ENCODE measurements at regions not wholly inside any gene's neighbourhood (a gene's known extent, or its start where the extent isn't known, plus 50 kb on each side); places are given as distances from the start of the nearest gene placed in this dataset.

- H3K4me3 ChIP-seq (ENCODE audit: low read depth in 1 of 2, low read length in 2 of 2) = no peak overlapping the region
- no peak overlapping the region for H3K9ac ChIP-seq (ENCODE audit: low read length)
- no peaks in the 10 kb centered on the region for H3K9me3 ChIP-seq (ENCODE audit: low read length)
- no peaks in the 10 kb centered on the region for H3K4me1 ChIP-seq (ENCODE audit: insufficient read depth, low read length)
- no peaks in the 10 kb centered on the region for H3K27me3 ChIP-seq (ENCODE audit: control insufficient read depth in 1 of 2, insufficient read depth in 2 of 2, low read length in 2 of 2)
- no peaks in the 10 kb centered on the region for H3K36me3 ChIP-seq (ENCODE audit: insufficient read depth, low read length)
- H3K27ac ChIP-seq (ENCODE audit: low read depth, low read length) = no peak overlapping the region
Observed at GRCh38 chr9:80400624-80401230, 829.0 kb downstream of the TLE4 start.

GRCh38 chr9:80399606-80400005 is 827.8 kb downstream of the TLE4 start:
- Histone ChIP-seq H3K4me3 (ENCODE audit: low read depth in 1 of 2, low read length in 2 of 2) (no peak overlapping the region), H3K27ac (ENCODE audit: low read depth, low read length) (no peak overlapping the region), H3K4me1 (ENCODE audit: insufficient read depth, low read length) (no peaks in the 10 kb centered on the region), H3K27me3 (ENCODE audit: control insufficient read depth in 1 of 2, insufficient read depth in 2 of 2, low read length in 2 of 2) (no peaks in the 10 kb centered on the region), H3K9ac (ENCODE audit: low read length) (no peak overlapping the region), H3K36me3 (ENCODE audit: insufficient read depth, low read length) (no peaks in the 10 kb centered on the region), H3K9me3 (ENCODE audit: low read length) (no peaks in the 10 kb centered on the region)

- Histone ChIP-seq H3K9ac (ENCODE audit: low read length) (no peak overlapping the region), H3K27me3 (ENCODE audit: control insufficient read depth in 1 of 2, insufficient read depth in 2 of 2, low read length in 2 of 2) (no peaks in the 10 kb centered on the region), H3K4me1 (ENCODE audit: insufficient read depth, low read length) (no peaks in the 10 kb centered on the region), H3K27ac (ENCODE audit: low read depth, low read length) (no peak overlapping the region), H3K4me3 (ENCODE audit: low read depth in 1 of 2, low read length in 2 of 2) (no peak overlapping the region), H3K36me3 (ENCODE audit: insufficient read depth, low read length) (no peaks in the 10 kb centered on the region), H3K9me3 (ENCODE audit: low read length) (no peaks in the 10 kb centered on the region)
Observed at GRCh38 chr9:80387828-80388227, 816.1 kb downstream of the TLE4 start.

GRCh38 chr9:80385246-80385645 is 813.5 kb downstream of the TLE4 start:
- Histone ChIP-seq H3K27me3 (ENCODE audit: control insufficient read depth in 1 of 2, insufficient read depth in 2 of 2, low read length in 2 of 2) (no peaks in the 10 kb centered on the region), H3K4me3 (ENCODE audit: low read depth in 1 of 2, low read length in 2 of 2) (no peak overlapping the region), H3K9me3 (ENCODE audit: low read length) (no peaks in the 10 kb centered on the region), H3K9ac (ENCODE audit: low read length) (no peak overlapping the region), H3K4me1 (ENCODE audit: insufficient read depth, low read length) (peaks cover 8% of the 10 kb centered on the region), H3K36me3 (ENCODE audit: insufficient read depth, low read length) (no peaks in the 10 kb centered on the region), H3K27ac (ENCODE audit: low read depth, low read length) (no peak overlapping the region)

- Histone ChIP-seq H3K27me3 (ENCODE audit: control insufficient read depth in 1 of 2, insufficient read depth in 2 of 2, low read length in 2 of 2) (no peaks in the 10 kb centered on the region), H3K9ac (ENCODE audit: low read length) (no peak overlapping the region), H3K9me3 (ENCODE audit: low read length) (no peaks in the 10 kb centered on the region)
Observed at GRCh38 chr9:80383331-80383730, 811.6 kb downstream of the TLE4 start.

GRCh38 chr9:80382211-80382891 is 810.6 kb downstream of the TLE4 start:
- Histone ChIP-seq H3K36me3 (ENCODE audit: insufficient read depth, low read length) (no peaks in the 10 kb centered on the region), H3K9me3 (ENCODE audit: low read length) (no peaks in the 10 kb centered on the region), H3K4me1 (ENCODE audit: insufficient read depth, low read length) (peaks cover 10% of the 10 kb centered on the region), H3K27ac (ENCODE audit: low read depth, low read length) (no peak overlapping the region), H3K27me3 (ENCODE audit: control insufficient read depth in 1 of 2, insufficient read depth in 2 of 2, low read length in 2 of 2) (no peaks in the 10 kb centered on the region), H3K9ac (ENCODE audit: low read length) (no peak overlapping the region), H3K4me3 (ENCODE audit: low read depth in 1 of 2, low read length in 2 of 2) (no peak overlapping the region)

More at GRCh38 chr9:80383331-80383730, 811.6 kb downstream of the TLE4 start:
- Histone ChIP-seq H3K4me1 (ENCODE audit: insufficient read depth, low read length) (peaks cover 8% of the 10 kb centered on the region), H3K27ac (ENCODE audit: low read depth, low read length) (no peak overlapping the region), H3K36me3 (ENCODE audit: insufficient read depth, low read length) (no peaks in the 10 kb centered on the region), H3K4me3 (ENCODE audit: low read depth in 1 of 2, low read length in 2 of 2) (no peak overlapping the region)

- Histone ChIP-seq H3K9ac (ENCODE audit: low read length) (no peak overlapping the region), H3K27ac (ENCODE audit: low read depth, low read length) (no peak overlapping the region), H3K4me1 (ENCODE audit: insufficient read depth, low read length) (peaks cover 21% of the 10 kb centered on the region), H3K4me3 (ENCODE audit: low read depth in 1 of 2, low read length in 2 of 2) (no peak overlapping the region), H3K9me3 (ENCODE audit: low read length) (no peaks in the 10 kb centered on the region), H3K36me3 (ENCODE audit: insufficient read depth, low read length) (no peaks in the 10 kb centered on the region), H3K27me3 (ENCODE audit: control insufficient read depth in 1 of 2, insufficient read depth in 2 of 2, low read length in 2 of 2) (no peaks in the 10 kb centered on the region)
Observed at GRCh38 chr9:80380301-80380700, 808.5 kb downstream of the TLE4 start.

GRCh38 chr9:80378669-80379293 is 807.0 kb downstream of the TLE4 start:
- Histone ChIP-seq H3K4me3 (ENCODE audit: low read depth in 1 of 2, low read length in 2 of 2) (no peak overlapping the region), H3K27me3 (ENCODE audit: control insufficient read depth in 1 of 2, insufficient read depth in 2 of 2, low read length in 2 of 2) (no peaks in the 10 kb centered on the region), H3K36me3 (ENCODE audit: insufficient read depth, low read length) (no peaks in the 10 kb centered on the region), H3K9ac (ENCODE audit: low read length) (no peak overlapping the region), H3K4me1 (ENCODE audit: insufficient read depth, low read length) (peaks cover 21% of the 10 kb centered on the region), H3K27ac (ENCODE audit: low read depth, low read length) (no peak overlapping the region), H3K9me3 (ENCODE audit: low read length) (no peaks in the 10 kb centered on the region)

- H3K27me3 ChIP-seq (ENCODE audit: control insufficient read depth in 1 of 2, insufficient read depth in 2 of 2, low read length in 2 of 2) = no peaks in the 10 kb centered on the region
- no peaks in the 10 kb centered on the region for H3K36me3 ChIP-seq (ENCODE audit: insufficient read depth, low read length)
- H3K9ac ChIP-seq (ENCODE audit: low read length) = no peak overlapping the region
- H3K27ac ChIP-seq (ENCODE audit: low read depth, low read length) = no peak overlapping the region
- no peak overlapping the region for H3K4me3 ChIP-seq (ENCODE audit: low read depth in 1 of 2, low read length in 2 of 2)
- H3K9me3 ChIP-seq (ENCODE audit: low read length) = no peaks in the 10 kb centered on the region
- H3K4me1 ChIP-seq (ENCODE audit: insufficient read depth, low read length) = peaks cover 13% of the 10 kb centered on the region
Observed at GRCh38 chr9:80376180-80376579, 804.4 kb downstream of the TLE4 start.

GRCh38 chr9:80375477-80375876 is 803.7 kb downstream of the TLE4 start:
- Histone ChIP-seq H3K9ac (ENCODE audit: low read length) (no peak overlapping the region), H3K27ac (ENCODE audit: low read depth, low read length) (no peak overlapping the region)

GRCh38 chr9:80369641-80370040 is 797.9 kb downstream of the TLE4 start:
- no peaks in the 10 kb centered on the region for H3K27me3 ChIP-seq (ENCODE audit: control insufficient read depth in 1 of 2, insufficient read depth in 2 of 2, low read length in 2 of 2)
- H3K4me3 ChIP-seq (ENCODE audit: low read depth in 1 of 2, low read length in 2 of 2) = no peak overlapping the region
- no peak overlapping the region for H3K9ac ChIP-seq (ENCODE audit: low read length)
- H3K4me1 ChIP-seq (ENCODE audit: insufficient read depth, low read length) = no peaks in the 10 kb centered on the region
- H3K36me3 ChIP-seq (ENCODE audit: insufficient read depth, low read length) = no peaks in the 10 kb centered on the region
- no peaks in the 10 kb centered on the region for H3K9me3 ChIP-seq (ENCODE audit: low read length)
- no peak overlapping the region for H3K27ac ChIP-seq (ENCODE audit: low read depth, low read length)

More at GRCh38 chr9:80375477-80375876, 803.7 kb downstream of the TLE4 start:
- no peaks in the 10 kb centered on the region for H3K36me3 ChIP-seq (ENCODE audit: insufficient read depth, low read length)
- H3K4me3 ChIP-seq (ENCODE audit: low read depth in 1 of 2, low read length in 2 of 2) = no peak overlapping the region
- H3K27me3 ChIP-seq (ENCODE audit: control insufficient read depth in 1 of 2, insufficient read depth in 2 of 2, low read length in 2 of 2) = no peaks in the 10 kb centered on the region
- H3K9me3 ChIP-seq (ENCODE audit: low read length) = no peaks in the 10 kb centered on the region
- H3K4me1 ChIP-seq (ENCODE audit: insufficient read depth, low read length) = peaks cover 13% of the 10 kb centered on the region

Measured in muscle layer of colon (tissue), 2 donors.